Fibroblast of lung (primary cell): ENCODE measurements at regions not wholly inside any gene's neighbourhood (a gene's known extent, or its start where the extent isn't known, plus 50 kb on each side); places are given as distances from the start of the nearest gene placed in this dataset.

Source experiments
- DNase-seq, 2 donors: peaks; one replicate each; pipeline versions ENCODE4 v3.0.0 to v3.0.0-alpha.2; 2010; ENCODE audit warnings: low read depth in 2 of 2
- H2AFZ ChIP-seq: 2 replicates; pipeline ENCODE4 v1.5.1; 2012; ENCODE audit warnings: low read length, control low read depth, inconsistent platforms
- H3K27ac ChIP-seq: 2 replicates; pipeline ENCODE4 v1.5.1; 2011; ENCODE audit warnings: low read length, control low read depth; ENCODE audit not compliant: insufficient read depth
- H3K27me3 ChIP-seq: 2 replicates; pipeline ENCODE4 v1.5.1; 2011; ENCODE audit warnings: mild to moderate bottlenecking, low read length; ENCODE audit not compliant: control insufficient read depth, insufficient read depth
- H3K36me3 ChIP-seq: 2 replicates; pipeline ENCODE4 v1.5.1; 2011; ENCODE audit warnings: low read length; ENCODE audit not compliant: control insufficient read depth, insufficient read depth
- H3K4me1 ChIP-seq: 2 replicates; pipeline ENCODE4 v1.5.1; 2011; ENCODE audit warnings: low read length; ENCODE audit not compliant: control insufficient read depth, insufficient read depth; ENCODE audit errors: extremely low read depth
- H3K4me2 ChIP-seq: 2 replicates; pipeline ENCODE4 v1.5.1; 2011; ENCODE audit warnings: low read length, control low read depth; ENCODE audit not compliant: insufficient read depth; ENCODE audit errors: extremely low read depth
- H3K4me3 ChIP-seq, 4 experiments: fragments of 200-600 bp in 1 of 4; sonication (generic) in 1 of 4; replicated peaks in 1 of 4; 2 replicates each; pipeline ENCODE4 v1.5.1; 2011 to 2016; ENCODE audit warnings: low read length in 4 of 4, low read depth in 3 of 4, mild to moderate bottlenecking in 3 of 4, control low read depth in 2 of 4, inconsistent platforms in 1 of 4, mixed read lengths in 1 of 4; ENCODE audit not compliant: insufficient read depth in 1 of 4; ENCODE audit errors: control extremely low read depth in 1 of 4
- H3K79me2 ChIP-seq: 2 replicates; pipeline ENCODE4 v1.5.1; 2012; ENCODE audit warnings: mild to moderate bottlenecking, low read length, inconsistent platforms; ENCODE audit not compliant: control insufficient read depth, insufficient read depth
- H3K9ac ChIP-seq: 2 replicates; pipeline ENCODE4 v1.5.1; 2011; ENCODE audit warnings: mild to moderate bottlenecking, low read length, control low read depth; ENCODE audit not compliant: insufficient read depth
- H3K9me3 ChIP-seq: 2 replicates; pipeline ENCODE4 v1.5.1; 2012; ENCODE audit warnings: low read depth, low read length; ENCODE audit not compliant: control insufficient read depth, insufficient read depth
- H4K20me1 ChIP-seq: 2 replicates; pipeline ENCODE4 v1.5.1; 2011; ENCODE audit warnings: low read length; ENCODE audit not compliant: control insufficient read depth, insufficient read depth; ENCODE audit errors: extremely low read depth
- CTCF ChIP-seq, 2 donors: IDR thresholded peaks in 1 of 2; conservative IDR thresholded peaks in 1 of 2; 1 replicate in 1 of 2; 2 replicates in 1 of 2; pipeline ENCODE4 v1.5.1; 2011 to 2012; ENCODE audit warnings: low read length in 2 of 2, control low read depth in 1 of 2, inconsistent platforms in 1 of 2, low read depth in 1 of 2, mild to moderate bottlenecking in 1 of 2
- EZH2 ChIP-seq: IDR thresholded peaks from 2 replicates; pipeline ENCODE4 v1.5.1; 2012; ENCODE audit warnings: low read length, control low read depth, mild to moderate bottlenecking; ENCODE audit errors: missing control alignments

DNA sequence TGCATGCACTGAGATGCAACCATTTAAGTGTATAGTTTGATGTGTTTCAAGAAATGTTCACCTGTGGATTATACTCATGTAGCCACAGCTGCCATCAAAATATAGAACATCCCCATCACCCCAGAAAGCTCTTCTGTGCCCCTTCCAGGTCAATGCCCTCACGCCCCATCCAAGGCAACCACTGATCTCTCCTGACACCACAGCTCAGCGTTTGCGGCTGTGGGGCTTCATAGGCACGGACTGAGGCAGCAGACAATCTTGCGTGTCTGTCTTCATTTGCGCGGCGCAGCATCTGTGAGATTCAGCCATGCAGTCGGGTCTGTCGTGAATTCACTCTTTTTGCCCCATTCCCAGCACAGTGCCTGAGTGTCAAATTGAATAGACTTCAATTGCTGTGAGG, 153.8 kb upstream of the UQCRFS1 start:
- no peaks in the 10 kb centered on the region for H3K79me2 ChIP-seq
- no peaks in the 10 kb centered on the region for H3K9me3 ChIP-seq
- H3K4me1 ChIP-seq: no peaks in the 10 kb centered on the region
- no peak overlapping the region for H3K4me3 ChIP-seq
- H3K36me3 ChIP-seq: no peaks in the 10 kb centered on the region
- TF ChIP-seq EZH2 (no peak), CTCF (conservative IDR thresholded peaks at IDR 0.05 in 1 of 2, IDR thresholded peaks at IDR 0.05 in 1 of 2; ENCODE audit: low read depth in 1 of 2, low read length in 2 of 2) (no peak)
- H3K4me2 ChIP-seq: no peak overlapping the region
- H4K20me1 ChIP-seq: no peaks in the 10 kb centered on the region
- no peak overlapping the region for H2AFZ ChIP-seq
- no peak for DNase-seq
- H3K27me3 ChIP-seq: no peaks in the 10 kb centered on the region
- H3K9ac ChIP-seq: no peak overlapping the region
- H3K27ac ChIP-seq: no peak overlapping the region

- H3K36me3 ChIP-seq: no peaks in the 10 kb centered on the region
- H2AFZ ChIP-seq: no peak overlapping the region
- H3K9me3 ChIP-seq: no peaks in the 10 kb centered on the region
- no peaks in the 10 kb centered on the region for H4K20me1 ChIP-seq
- H3K27me3 ChIP-seq: no peaks in the 10 kb centered on the region
- no peaks in the 10 kb centered on the region for H3K4me1 ChIP-seq
- no peak overlapping the region for H3K4me3 ChIP-seq
- H3K9ac ChIP-seq: no peak overlapping the region
- no peaks in the 10 kb centered on the region for H3K79me2 ChIP-seq
- DNase-seq: no peak
- no peak overlapping the region for H3K4me2 ChIP-seq
- H3K27ac ChIP-seq: no peak overlapping the region
- TF ChIP-seq CTCF (conservative IDR thresholded peaks at IDR 0.05 in 1 of 2, IDR thresholded peaks at IDR 0.05 in 1 of 2; ENCODE audit: low read depth in 1 of 2, low read length in 2 of 2): no peak
- TF ChIP-seq EZH2: no peak
These were observed 154.9 kb upstream of the UQCRFS1 start for GRCh38 chr19:29367791-29368222.

DNA sequence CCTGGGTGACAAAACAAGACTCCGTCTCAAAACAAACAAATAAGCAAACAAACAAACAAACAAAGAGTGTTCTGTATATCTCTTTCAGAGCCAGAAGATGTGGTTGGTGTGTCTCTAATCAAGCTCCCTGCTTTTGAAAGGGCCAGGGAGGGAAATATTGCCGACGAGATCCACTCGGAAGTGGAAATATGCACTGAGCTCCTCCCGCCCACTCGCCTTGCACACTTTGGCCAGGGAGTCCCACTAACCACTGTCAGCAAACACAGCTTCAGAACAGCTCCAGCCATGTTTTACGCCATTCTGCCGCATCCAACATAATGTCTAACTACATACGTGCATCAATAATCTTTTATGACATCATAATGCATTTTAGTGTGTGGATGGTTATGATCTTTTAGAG, 155.5 kb upstream of the VSTM2B start:
- H3K4me3 ChIP-seq: no peak overlapping the region
- no peak overlapping the region for H3K9ac ChIP-seq
- TF ChIP-seq EZH2: no peak
- no peak for TF ChIP-seq CTCF (conservative IDR thresholded peaks at IDR 0.05 in 1 of 2, IDR thresholded peaks at IDR 0.05 in 1 of 2; ENCODE audit: low read depth in 1 of 2, low read length in 2 of 2)
- DNase-seq: no peak
- no peaks in the 10 kb centered on the region for H3K27me3 ChIP-seq
- no peak overlapping the region for H3K4me2 ChIP-seq
- no peak overlapping the region for H3K27ac ChIP-seq
- no peaks in the 10 kb centered on the region for H3K79me2 ChIP-seq
- no peaks in the 10 kb centered on the region for H3K36me3 ChIP-seq
- no peaks in the 10 kb centered on the region for H4K20me1 ChIP-seq
- no peaks in the 10 kb centered on the region for H3K4me1 ChIP-seq
- no peak overlapping the region for H2AFZ ChIP-seq
- H3K9me3 ChIP-seq: no peaks in the 10 kb centered on the region
